OCI-LY3 (cell line): ENCODE measurements at regions not wholly inside any gene's neighbourhood (a gene's known extent, or its start where the extent isn't known, plus 50 kb on each side); places are given as distances from the start of the nearest gene placed in this dataset.

ENCODE experiments used
- H2AFZ ChIP-seq: fragments of 200-600, 300-600 bp; shearing (Covaris generic); 2 replicates; pipeline ENCODE4 v1.6.0; 2014; ENCODE audit warnings: antibody characterized with exemption, low read depth, low read length
- H3K27ac ChIP-seq: fragments of 200-600, 300-600 bp; sonication (generic); 2 replicates; pipeline ENCODE4 v1.5.1; 2014; ENCODE audit warnings: mild to moderate bottlenecking, low read length, moderate library complexity, mixed read lengths
- H3K27me3 ChIP-seq: fragments of 200-600, 300-600 bp; sonication (generic); 2 replicates; pipeline ENCODE4 v1.6.1; 2014; ENCODE audit warnings: low read depth, low read length, mixed read lengths
- H3K36me3 ChIP-seq: fragments of 200-600, 300-600 bp; sonication (generic); replicated peaks from 2 replicates; pipeline ENCODE3; 2014; ENCODE audit warnings: low read depth, low read length, mixed read lengths
- H3K4me1 ChIP-seq: fragments of 300-600, 200-600 bp; sonication (generic); 2 replicates; pipeline ENCODE4 v1.6.1; 2014; ENCODE audit warnings: low read length, mixed read lengths
- H3K4me2 ChIP-seq: fragments of 200-600, 300-600 bp; sonication (generic); 2 replicates; pipeline ENCODE4 v1.6.1; 2014; ENCODE audit warnings: low read length, mixed read lengths
- H3K4me3 ChIP-seq: fragments of 300-600, 200-600 bp; sonication (generic); 2 replicates; pipeline ENCODE4 v1.5.1; 2014; ENCODE audit warnings: antibody characterized with exemption, mild to moderate bottlenecking, low read length, moderate library complexity
- H3K79me2 ChIP-seq: fragments of 300-600, 200-600 bp; shearing (Covaris generic); 2 replicates; pipeline ENCODE4 v1.6.1; 2014; ENCODE audit warnings: mild to moderate bottlenecking, low read length, mixed read lengths
- H3K9ac ChIP-seq: fragments of 300-600, 200-600 bp; shearing (Covaris generic); 2 replicates; pipeline ENCODE4 v1.6.0; 2014; ENCODE audit warnings: mild to moderate bottlenecking, low read length, moderate library complexity
- H3K9me3 ChIP-seq: fragments of 200-600, 300-600 bp; shearing (Covaris generic); 2 replicates; pipeline ENCODE4 v1.6.1; 2014; ENCODE audit warnings: low read length, mixed read lengths; ENCODE audit not compliant: insufficient read depth
- H4K20me1 ChIP-seq: fragments of 200-600, 300-600 bp; sonication (generic); 2 replicates; pipeline ENCODE4 v1.6.1; 2016; ENCODE audit warnings: low read length, mixed read lengths; ENCODE audit not compliant: insufficient read depth
- CTCF ChIP-seq: fragments of 200-600, 300-600 bp; sonication (generic); IDR thresholded peaks from 2 replicates; pipeline ENCODE4 v1.5.1; 2014; ENCODE audit warnings: antibody characterized with exemption, low read length, low read depth
- EZH2phosphoT487 ChIP-seq: fragments of 200-600 bp; shearing (Covaris generic); IDR thresholded peaks from 2 replicates; pipeline ENCODE4 v1.6.1; 2018; ENCODE audit warnings: antibody characterized with exemption, mixed run types, low read depth

- Histone ChIP-seq H3K27ac (no peak overlapping the region), H2AFZ (no peak overlapping the region), H3K4me3 (no peak overlapping the region), H3K27me3 (no peaks in the 10 kb centered on the region), H4K20me1 (no peaks in the 10 kb centered on the region), H3K9ac (no peak overlapping the region), H3K4me1 (no peaks in the 10 kb centered on the region), H3K36me3 (no peaks in the 10 kb centered on the region), H3K9me3 (no peaks in the 10 kb centered on the region), H3K4me2 (no peak overlapping the region), H3K79me2 (no peaks in the 10 kb centered on the region)
- TF ChIP-seq EZH2phosphoT487 = no peak
- TF ChIP-seq CTCF = no peak
Measured at GRCh38 chr7:19373334-19373733, 228.1 kb upstream of the FERD3L start.

GRCh38 chr7:19369806-19370205, 224.6 kb upstream of the FERD3L start:
- H3K36me3 ChIP-seq = no peaks in the 10 kb centered on the region
- no peak overlapping the region for H2AFZ ChIP-seq
- H3K27me3 ChIP-seq = no peaks in the 10 kb centered on the region
- H3K4me2 ChIP-seq = no peak overlapping the region
- H3K4me3 ChIP-seq = no peak overlapping the region
- no peak overlapping the region for H3K9ac ChIP-seq
- no peaks in the 10 kb centered on the region for H3K79me2 ChIP-seq
- no peaks in the 10 kb centered on the region for H3K4me1 ChIP-seq
- H3K27ac ChIP-seq = no peak overlapping the region
- TF ChIP-seq CTCF = no peak
- no peak for TF ChIP-seq EZH2phosphoT487
- H3K9me3 ChIP-seq = no peaks in the 10 kb centered on the region
- H4K20me1 ChIP-seq = no peaks in the 10 kb centered on the region

- Histone ChIP-seq H3K4me1 (no peaks in the 10 kb centered on the region), H3K9me3 (no peaks in the 10 kb centered on the region), H3K27me3 (no peaks in the 10 kb centered on the region), H3K4me2 (no peak overlapping the region), H4K20me1 (no peaks in the 10 kb centered on the region), H3K36me3 (no peaks in the 10 kb centered on the region), H3K9ac (no peak overlapping the region), H3K27ac (no peak overlapping the region), H3K79me2 (no peaks in the 10 kb centered on the region), H2AFZ (no peak overlapping the region), H3K4me3 (no peak overlapping the region)
- no peak for TF ChIP-seq EZH2phosphoT487
- TF ChIP-seq CTCF = no peak
Measured at GRCh38 chr7:19369182-19369581, 224.0 kb upstream of the FERD3L start.

GRCh38 chr7:19368491-19368925, 223.3 kb upstream of the FERD3L start:
- no peaks in the 10 kb centered on the region for H3K4me1 ChIP-seq
- H3K9me3 ChIP-seq = no peaks in the 10 kb centered on the region
- no peak overlapping the region for H3K4me2 ChIP-seq
- no peak overlapping the region for H2AFZ ChIP-seq
- no peaks in the 10 kb centered on the region for H3K36me3 ChIP-seq
- H3K27ac ChIP-seq = no peak overlapping the region
- no peak overlapping the region for H3K4me3 ChIP-seq
- H3K27me3 ChIP-seq = no peaks in the 10 kb centered on the region
- no peaks in the 10 kb centered on the region for H4K20me1 ChIP-seq
- no peaks in the 10 kb centered on the region for H3K79me2 ChIP-seq
- H3K9ac ChIP-seq = no peak overlapping the region
- TF ChIP-seq CTCF (no peak), EZH2phosphoT487 (no peak)
